ENCODE measurements at regions not wholly inside any gene's neighbourhood (a gene's known extent, or its start where the extent isn't known, plus 50 kb on each side); places are given as distances from the start of the nearest gene placed in this dataset.

GRCh38 chr7:25565949-25566348, 337.7 kb upstream of the NPVF start:
- Histone ChIP-seq H3K4me3 (no peak overlapping the region), H3K27ac (peak overlapping the region in 1 of 4 donors; percentile 17), H3K36me3 (no peaks in the 10 kb centered on the region), H3K9me3 (no peaks in the 10 kb centered on the region), H3K27me3 (no peaks in the 10 kb centered on the region), H3K4me1 (peaks cover 0 to 7% (median 0%) of the 10 kb centered on the region in 4 donors)
- TF ChIP-seq, protein P1, sequence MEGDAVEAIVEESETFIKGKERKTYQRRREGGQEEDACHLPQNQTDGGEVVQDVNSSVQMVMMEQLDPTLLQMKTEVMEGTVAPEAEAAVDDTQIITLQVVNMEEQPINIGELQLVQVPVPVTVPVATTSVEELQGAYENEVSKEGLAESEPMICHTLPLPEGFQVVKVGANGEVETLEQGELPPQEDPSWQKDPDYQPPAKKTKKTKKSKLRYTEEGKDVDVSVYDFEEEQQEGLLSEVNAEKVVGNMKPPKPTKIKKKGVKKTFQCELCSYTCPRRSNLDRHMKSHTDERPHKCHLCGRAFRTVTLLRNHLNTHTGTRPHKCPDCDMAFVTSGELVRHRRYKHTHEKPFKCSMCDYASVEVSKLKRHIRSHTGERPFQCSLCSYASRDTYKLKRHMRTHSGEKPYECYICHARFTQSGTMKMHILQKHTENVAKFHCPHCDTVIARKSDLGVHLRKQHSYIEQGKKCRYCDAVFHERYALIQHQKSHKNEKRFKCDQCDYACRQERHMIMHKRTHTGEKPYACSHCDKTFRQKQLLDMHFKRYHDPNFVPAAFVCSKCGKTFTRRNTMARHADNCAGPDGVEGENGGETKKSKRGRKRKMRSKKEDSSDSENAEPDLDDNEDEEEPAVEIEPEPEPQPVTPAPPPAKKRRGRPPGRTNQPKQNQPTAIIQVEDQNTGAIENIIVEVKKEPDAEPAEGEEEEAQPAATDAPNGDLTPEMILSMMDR (IDR thresholded peaks at IDR 0.05): peak; percentile 98 to 99 (median 98)
- no peak for TF ChIP-seq POLR2A (IDR thresholded peaks at IDR 0.05)
- TF ChIP-seq EP300 (IDR thresholded peaks at IDR 0.05): peak in 1 of 2 donors; percentile 54
- WGBS, 2 donors: 0% methylated on average over 7 of the region's 7 CpGs
- peak; percentile 54 to 72 for DNase-seq (ENCODE audit: low spot score in 2 of 2)

- Histone ChIP-seq H3K36me3 (no peaks in the 10 kb centered on the region), H3K4me3 (no peak overlapping the region), H3K27me3 (no peaks in the 10 kb centered on the region), H3K27ac (no peak overlapping the region), H3K9me3 (no peaks in the 10 kb centered on the region), H3K4me1 (peaks cover 0 to 7% (median 0%) of the 10 kb centered on the region in 4 donors)
- no peak for DNase-seq (ENCODE audit: low spot score in 2 of 2)
- 92% methylated on average over 7 of the region's 7 CpGs for WGBS, 2 donors
- TF ChIP-seq, protein P1 (IDR thresholded peaks at IDR 0.05): no peak
These were observed 339.1 kb upstream of the NPVF start for GRCh38 chr7:25567430-25567829.

DNA sequence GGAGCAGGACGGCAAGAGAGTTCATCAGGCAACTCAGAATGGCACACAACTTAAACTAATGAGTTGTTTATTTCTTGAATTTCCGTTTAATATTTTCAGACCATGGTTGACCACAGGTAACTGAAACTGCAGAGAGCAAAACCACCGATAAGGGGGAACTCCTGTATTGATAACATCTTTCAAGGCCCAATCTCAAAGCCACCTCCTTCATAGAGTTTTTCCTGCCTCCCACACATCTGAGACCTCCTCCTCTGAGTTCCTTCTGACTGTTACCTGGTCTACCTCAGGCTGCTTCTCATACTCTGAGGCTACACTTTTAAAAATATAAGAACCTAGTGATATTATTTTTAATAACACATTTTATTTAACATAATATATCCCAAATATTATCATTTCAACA, 341.5 kb upstream of the NPVF start:
- TF ChIP-seq, protein P1 (IDR thresholded peaks at IDR 0.05): no peak
- TF ChIP-seq EP300 (IDR thresholded peaks at IDR 0.05) (no peak), POLR2A (IDR thresholded peaks at IDR 0.05) (no peak)
- Histone ChIP-seq H3K4me3 (no peak overlapping the region), H3K9me3 (no peaks in the 10 kb centered on the region), H3K36me3 (no peaks in the 10 kb centered on the region), H3K27ac (no peak overlapping the region), H3K27me3 (no peaks in the 10 kb centered on the region), H3K4me1 (peaks cover 0 to 10% (median 0%) of the 10 kb centered on the region in 4 donors)
- WGBS, 2 donors: 86 to 88% methylated on average over 3 of the region's 3 CpGs
- DNase-seq (ENCODE audit: low spot score in 2 of 2): no peak

GRCh38 chr7:25572423-25572822, 344.1 kb upstream of the NPVF start:
- Histone ChIP-seq H3K4me1 (peaks cover 0 to 4% (median 0%) of the 10 kb centered on the region in 4 donors), H3K4me3 (no peak overlapping the region), H3K9me3 (no peaks in the 10 kb centered on the region), H3K27me3 (no peaks in the 10 kb centered on the region), H3K36me3 (no peaks in the 10 kb centered on the region), H3K27ac (no peak overlapping the region)
- no peak for DNase-seq (ENCODE audit: low spot score in 2 of 2)
- 66 to 71% methylated on average over 2 of the region's 2 CpGs for WGBS, 2 donors
- TF ChIP-seq POLR2A (IDR thresholded peaks at IDR 0.05) (no peak), EP300 (IDR thresholded peaks at IDR 0.05) (no peak)
- TF ChIP-seq, protein P1 (IDR thresholded peaks at IDR 0.05): no peak

GRCh38 chr7:25574828-25575227, 346.5 kb upstream of the NPVF start:
- no peak overlapping the region for H3K4me3 ChIP-seq
- no peaks in the 10 kb centered on the region for H3K27me3 ChIP-seq
- H3K27ac ChIP-seq: no peak overlapping the region
- peaks cover 0 to 4% (median 0%) of the 10 kb centered on the region in 4 donors for H3K4me1 ChIP-seq
- TF ChIP-seq EP300 (IDR thresholded peaks at IDR 0.05): no peak
- TF ChIP-seq, protein P1 (IDR thresholded peaks at IDR 0.05): no peak
- TF ChIP-seq POLR2A (IDR thresholded peaks at IDR 0.05): no peak
- H3K9me3 ChIP-seq: no peaks in the 10 kb centered on the region
- no peaks in the 10 kb centered on the region for H3K36me3 ChIP-seq
- DNase-seq (ENCODE audit: low spot score in 2 of 2): no peak
